ENCODE measurements at regions not wholly inside any gene's neighbourhood (a gene's known extent, or its start where the extent isn't known, plus 50 kb on each side); places are given as distances from the start of the nearest gene placed in this dataset.
A peak's percentile ranks its signal among the peaks of the same experiment; 100 is the strongest.

DNA sequence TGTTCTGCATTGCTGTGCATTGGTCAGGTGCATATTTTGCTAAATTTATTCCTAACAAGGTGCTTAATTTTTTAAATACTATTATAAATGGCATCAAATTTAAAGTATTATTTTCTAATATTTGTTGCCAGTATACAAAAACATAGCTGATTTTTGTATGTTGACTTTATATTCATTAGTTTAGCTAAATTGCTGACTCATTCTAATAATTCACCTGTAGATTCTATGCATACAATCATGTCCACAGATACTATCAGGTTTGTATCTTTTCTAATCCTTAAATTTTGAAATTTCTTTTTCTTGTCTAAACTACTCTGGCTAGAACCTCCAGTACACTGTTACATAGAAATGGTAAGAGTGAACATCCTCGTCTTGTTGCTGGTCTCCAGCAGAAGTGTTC lies 657.6 kb downstream of the CCDC171 start:
- DNase-seq (no peak), ATAC-seq (no peak)
- intact Hi-C loops (cut with DNase I, micrococcal nuclease), result no loop called here

DNA sequence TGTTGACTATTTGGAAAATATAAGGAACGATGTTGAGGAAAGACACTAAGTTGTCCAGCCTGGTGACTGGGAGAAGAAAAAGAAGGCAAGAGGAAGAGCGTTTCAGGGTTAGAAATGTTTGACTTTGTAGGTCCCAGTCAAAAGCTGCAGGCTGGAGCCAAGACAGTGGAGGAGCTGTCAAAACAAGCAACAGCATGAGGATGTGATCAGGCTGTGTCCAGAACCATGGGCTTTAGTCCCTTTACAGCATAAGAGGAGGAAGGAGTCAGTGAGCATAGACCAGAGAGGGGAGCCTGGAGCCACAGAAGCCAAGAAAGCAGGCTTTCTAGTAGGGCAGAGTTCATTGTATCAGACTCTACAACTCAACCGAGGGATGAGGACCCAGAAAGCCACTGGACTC lies 658.5 kb downstream of the BNC2 start:
- ATAC-seq, result no peak
- peak in 1 of 2 donors; percentile 8 for DNase-seq
- intact Hi-C loops (cut with DNase I, micrococcal nuclease), result no loop called here

DNA sequence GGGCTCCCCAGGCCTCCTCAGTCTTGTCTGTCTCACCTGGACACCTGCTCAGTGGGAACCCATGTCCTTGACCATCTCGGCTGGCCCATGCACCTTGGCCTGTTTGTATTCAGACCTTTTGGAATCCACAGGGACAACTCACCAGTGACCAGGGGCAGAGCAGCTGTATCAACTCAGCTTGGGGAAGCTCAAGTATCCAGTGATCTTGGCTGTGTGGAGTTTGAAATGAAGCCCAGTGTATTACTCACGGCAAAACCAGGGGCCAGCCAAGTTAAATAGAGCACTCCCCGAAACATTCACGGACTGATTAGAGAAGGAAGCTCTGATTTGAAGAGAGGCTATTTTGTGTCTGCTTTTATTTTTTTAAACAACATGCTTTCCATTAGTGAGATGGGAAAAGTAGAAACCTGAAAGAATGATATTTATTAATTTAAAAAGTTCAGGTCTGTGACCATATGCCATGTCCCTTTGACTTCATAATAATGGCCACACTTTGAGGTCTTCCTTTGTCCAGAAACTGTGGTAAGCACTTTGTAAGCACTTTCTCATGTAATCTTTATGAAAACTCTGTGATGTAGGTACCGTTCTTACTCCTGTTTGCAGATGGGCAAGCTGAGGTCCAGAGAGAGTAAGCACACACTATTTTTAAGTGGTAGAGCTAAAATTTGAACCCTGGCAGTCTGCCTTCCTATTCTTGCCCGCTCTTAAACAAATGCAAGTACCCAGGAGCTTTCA lies 656.5 kb downstream of the BNC2 start:
- ATAC-seq, result peak; percentile 76
- DNase-seq, result peak; percentile 17 to 51
- intact Hi-C loops (cut with DNase I, micrococcal nuclease), result no loop called here

DNA sequence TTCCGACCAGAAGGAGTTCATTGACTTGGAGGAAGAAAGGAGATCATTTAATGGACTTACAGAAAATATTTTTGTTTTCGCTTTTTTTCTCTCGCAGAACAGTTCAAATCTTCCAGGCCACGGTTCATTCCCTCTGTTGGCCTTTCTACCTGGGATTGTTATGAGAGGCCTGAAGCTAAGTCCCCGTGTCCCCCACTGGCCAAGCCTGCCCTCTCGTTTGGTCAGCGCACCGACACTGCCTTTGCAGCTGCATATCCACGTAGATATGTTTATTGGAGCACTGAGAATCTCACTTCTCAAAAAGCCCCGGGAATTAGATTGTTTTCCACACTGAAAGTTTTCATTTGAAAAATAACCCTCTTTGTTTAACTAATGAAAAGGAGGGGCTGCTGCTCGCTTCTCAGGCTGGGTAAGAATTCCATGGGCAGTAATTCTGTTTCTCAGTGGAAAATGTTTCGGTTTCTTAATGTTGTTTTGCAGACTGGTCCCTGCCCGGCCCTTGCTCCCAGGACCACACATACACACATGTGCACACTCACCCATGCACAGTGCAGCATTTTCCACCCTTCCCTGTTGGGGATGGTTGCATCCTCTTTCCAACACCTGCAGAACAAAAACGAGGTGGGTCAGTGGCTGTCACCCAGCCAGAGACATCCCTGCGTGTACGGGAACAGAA lies 655.7 kb downstream of the BNC2 start:
- DNase-seq, result no peak
- intact Hi-C loops (cut with DNase I, micrococcal nuclease), result no loop called here
- ATAC-seq, result no peak

DNA sequence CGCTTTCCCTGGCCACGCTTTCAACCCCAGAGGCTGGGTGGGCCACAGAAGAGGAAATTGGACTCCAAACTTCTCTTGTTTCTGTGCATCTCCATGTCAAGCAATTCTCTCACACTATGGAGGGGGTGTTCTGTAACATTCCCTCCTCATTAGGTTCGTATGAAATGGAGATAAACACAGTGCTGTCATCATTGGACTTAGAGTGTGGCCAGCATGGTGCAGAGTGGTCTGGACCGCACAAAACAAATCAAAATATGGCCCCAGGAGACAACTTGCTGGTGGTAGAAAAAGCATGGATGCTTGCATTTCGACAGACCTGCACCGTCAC lies 655.2 kb downstream of the BNC2 start:
- intact Hi-C loops (cut with DNase I, micrococcal nuclease), result no loop called here
- ATAC-seq, result no peak
- DNase-seq, result no peak

DNA sequence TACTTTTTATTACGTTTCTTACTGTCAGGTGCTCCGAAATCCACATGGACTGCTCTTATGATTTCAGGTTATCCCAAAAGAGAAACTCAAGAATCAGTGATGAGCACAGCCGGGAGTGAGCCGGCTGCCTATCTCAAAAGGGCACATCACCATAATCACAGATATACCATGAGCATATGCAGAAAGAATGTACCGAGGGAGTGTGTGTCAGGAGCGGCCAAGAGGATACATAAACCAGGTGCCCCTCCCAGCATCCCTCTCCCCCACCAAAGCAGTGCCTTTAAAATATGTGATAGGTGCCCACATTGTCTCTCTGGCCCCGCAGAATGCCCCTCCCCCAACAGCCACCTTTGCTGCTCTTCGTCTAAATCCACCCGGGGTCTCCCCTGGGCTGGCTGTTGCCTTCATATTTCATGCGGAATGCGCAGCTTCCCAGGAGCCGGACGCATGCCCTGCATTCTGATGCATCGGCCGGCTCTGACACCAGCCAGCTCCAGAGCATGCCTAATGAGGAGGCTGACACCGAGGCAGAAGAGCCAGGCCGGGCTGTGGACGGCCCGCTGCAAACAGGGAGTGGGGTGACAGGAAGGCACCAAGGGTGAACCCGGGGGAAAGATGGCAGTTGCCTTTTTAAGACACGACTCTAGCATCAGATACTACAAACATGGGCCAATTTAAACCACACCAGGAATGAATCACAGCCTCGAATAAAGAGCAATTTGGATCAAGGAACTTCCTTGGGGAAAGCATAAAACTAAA lies 652.3 kb downstream of the BNC2 start:
- ATAC-seq, result no peak
- intact Hi-C loops (cut with DNase I, micrococcal nuclease), result no loop called here
- no peak for DNase-seq

DNA sequence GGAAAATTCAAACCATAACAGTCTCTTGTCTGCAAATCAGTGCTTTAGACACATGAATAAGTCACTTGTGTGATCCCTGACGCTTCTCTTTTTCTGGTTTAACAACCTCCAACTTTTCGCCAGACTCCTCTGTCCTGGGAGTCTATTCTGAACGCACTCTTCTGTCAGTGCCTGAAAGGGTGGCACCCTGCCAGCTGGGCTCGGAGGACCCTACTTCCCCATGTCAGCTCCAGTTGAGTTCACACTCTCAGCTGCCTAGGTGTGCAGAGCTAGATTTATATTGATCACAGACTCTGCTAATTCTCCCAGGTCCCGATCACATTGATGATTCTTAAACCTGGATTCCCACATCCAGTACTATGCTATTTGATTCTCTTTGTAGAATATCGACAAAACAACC lies 649.1 kb downstream of the BNC2 start:
- intact Hi-C loops (cut with DNase I, micrococcal nuclease), result no loop called here
- peak in 1 of 2 donors; percentile 33 for DNase-seq
- ATAC-seq, result no peak

DNA sequence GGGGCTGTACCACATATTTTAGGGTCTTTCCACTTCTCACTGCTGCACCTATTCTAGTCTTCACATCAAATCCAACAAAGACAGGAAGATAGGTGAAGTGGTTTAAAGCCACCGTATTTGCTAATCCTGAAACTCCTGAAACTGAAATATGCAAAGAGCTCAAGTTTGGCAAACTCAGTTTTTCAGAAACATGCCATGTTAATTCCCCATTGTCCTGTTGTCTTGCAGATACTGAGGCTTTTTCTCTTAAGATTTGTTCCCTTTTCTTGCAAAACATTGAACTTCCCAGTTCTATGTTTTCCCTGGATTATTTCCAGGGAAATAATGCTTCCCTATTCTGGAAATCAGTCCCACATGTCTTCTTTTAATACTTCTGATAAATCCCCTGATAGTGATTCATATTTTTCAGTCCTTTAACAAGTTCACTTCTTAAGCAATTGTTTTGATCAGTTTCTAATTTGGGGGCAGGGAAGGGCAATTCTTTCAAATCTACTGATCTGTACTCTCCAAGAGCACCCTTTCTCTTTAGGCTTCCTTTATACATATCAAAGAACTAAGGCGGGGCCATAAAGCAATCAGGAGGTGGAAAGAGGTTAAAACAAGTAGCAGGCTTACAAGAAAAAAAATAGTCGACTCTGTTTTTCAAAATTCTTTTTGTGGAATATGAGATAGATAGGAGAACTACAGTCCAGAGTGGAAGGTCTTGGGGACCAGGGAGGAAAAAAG lies 648.5 kb downstream of the BNC2 start:
- ATAC-seq (peak; percentile 76), DNase-seq (no peak)
- intact Hi-C loops (cut with DNase I, micrococcal nuclease), result no loop called here

DNA sequence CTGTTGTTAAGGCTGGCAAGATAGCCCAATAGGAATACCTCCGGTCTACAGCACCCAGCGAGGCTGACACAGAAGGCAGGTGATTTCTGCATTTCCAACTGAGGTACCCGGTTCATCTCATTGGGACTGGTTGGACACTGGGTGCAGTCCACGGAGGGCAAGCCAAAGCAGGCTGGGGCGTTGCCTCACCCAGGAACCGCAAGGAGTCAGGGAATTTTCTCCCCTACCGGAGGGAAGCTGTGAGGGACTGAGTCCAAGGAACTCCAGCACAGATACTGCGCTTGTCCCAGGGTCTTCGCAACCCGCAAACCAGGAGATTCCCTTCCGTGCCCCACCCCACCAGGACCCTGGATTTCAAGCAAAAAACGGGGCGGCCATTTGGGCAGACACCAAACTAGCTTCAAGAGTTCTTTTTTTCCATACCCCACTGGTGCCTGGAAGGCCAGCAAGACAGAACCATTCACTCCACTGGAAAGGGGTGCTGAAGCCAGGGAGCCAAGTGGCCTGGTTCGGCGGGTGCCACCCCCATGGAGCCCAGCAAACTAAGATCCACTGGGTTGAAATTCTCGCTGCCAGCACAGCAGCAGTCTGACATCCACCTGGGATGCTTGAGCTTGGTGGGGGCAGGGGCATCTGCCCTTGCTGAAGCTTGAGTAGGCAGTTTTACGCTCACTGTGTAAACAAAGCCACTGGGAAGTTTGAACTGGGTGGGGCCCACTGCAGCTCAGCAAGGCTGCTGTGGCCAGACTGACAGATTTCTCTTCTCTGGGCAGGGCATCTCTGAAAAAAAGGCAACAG lies 647.2 kb downstream of the BNC2 start:
- intact Hi-C loops (cut with DNase I, micrococcal nuclease), result no loop called here
- ATAC-seq (peak; percentile 96), DNase-seq (peak; percentile 75 to 80)

DNA sequence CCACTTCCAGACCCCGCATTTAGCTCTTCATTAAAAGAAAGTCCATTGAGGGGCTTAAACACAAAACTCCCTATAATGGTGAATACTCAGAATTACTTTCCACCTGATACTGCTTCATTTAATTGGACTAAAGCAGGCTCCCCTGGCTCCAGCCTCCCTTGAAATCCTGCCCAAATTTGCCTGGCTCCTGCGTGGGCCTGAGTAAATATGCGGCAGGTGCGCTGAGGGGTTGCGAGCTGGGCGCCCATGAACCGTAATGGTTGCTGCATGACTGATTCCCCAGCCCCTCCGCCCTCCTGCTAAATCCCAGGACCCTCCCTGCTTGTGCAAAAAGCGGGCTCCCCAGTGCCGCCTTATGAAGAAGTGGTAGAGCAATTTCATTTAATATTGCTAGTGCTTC lies 639.7 kb downstream of the BNC2 start:
- intact Hi-C loops (cut with DNase I, micrococcal nuclease), result no loop called here
- ATAC-seq, result no peak
- no peak for DNase-seq

DNA sequence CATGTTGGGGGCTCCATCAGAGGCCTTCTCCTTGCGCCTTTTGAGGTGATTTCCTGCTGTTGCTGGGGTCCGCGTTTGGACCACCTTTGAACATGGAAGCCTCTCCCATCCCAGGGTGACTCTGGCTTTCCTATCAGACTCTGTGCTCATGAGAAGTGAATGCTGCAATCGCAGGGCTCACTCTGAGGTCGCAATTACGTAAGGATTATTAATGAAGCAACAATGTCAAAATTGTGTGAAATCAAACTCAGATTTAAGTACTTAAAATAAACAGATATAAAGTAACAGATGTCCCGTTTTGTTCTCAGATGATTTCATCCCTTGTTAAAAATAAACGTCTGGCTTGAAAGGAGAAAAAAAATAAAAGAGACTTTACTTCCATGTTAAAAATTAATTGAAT lies 634.2 kb downstream of the BNC2 start:
- DNase-seq (no peak), ATAC-seq (no peak)
- intact Hi-C loops (cut with DNase I, micrococcal nuclease), result no loop called here

DNA sequence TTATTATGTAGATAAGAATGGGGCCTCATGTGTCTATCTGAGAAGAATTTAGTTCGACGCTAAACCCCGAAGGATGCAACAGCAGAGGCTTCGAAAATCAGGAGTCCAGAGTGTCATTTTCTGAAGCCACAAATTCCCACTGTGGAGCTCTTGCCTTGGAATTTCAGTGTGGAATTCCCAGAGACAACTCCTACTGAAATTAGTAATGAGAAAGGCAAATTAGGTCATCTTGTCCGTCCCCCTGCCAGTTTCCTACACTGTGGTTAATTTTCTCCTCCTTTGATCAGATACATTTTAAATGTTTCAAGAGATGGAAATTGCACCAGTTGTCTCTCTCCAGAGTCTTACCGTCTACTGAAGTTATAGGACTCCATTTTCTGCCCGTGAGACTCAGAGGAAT lies 633.6 kb downstream of the BNC2 start:
- ATAC-seq (no peak), DNase-seq (no peak)
- intact Hi-C loops (cut with DNase I, micrococcal nuclease), result no loop called here

DNA sequence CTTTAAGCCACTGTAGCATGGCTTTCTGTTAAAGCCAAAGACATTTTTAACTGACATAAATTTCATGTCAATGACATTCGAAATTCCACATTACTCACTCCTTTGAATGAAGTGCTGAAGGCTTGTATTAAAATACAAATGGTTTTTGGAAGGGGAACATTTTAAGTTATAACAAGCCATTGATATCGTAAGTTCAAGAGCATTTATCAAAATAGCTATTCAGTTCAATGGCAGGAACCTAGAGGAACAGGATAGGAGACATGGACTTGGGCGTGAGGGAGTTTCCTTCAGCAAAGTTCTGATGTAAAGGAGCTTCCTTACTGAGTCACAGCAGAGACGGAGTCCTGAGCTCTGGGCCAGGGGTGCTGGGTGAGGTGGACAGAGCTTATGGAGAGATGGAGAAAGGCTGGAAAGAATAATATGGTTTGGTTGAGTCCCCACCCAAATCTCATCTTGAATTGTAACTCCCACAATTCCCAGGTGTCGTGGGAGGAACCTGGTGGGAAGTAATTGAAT lies 631.8 kb downstream of the BNC2 start:
- ATAC-seq (no peak), DNase-seq (no peak)
- intact Hi-C loops (cut with DNase I, micrococcal nuclease), result no loop called here

DNA sequence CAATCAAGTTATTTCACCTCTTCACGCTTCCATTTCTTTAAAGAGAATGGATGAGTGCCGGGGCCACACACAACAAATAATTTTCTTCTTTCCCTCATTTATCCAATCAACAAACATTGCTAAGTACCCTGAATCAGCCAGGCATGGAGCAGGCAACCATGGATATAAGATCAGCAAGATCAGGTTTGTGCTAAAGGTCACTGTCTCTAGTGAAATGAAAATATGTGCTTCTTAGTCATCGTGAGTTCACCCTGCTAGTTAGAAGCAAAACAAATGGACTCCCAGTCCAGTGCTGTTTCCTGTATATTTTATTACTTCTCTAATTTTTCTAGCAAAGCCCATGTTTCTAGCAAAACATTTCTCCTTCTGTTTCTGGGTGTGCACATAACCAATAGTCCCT lies 629.2 kb downstream of the BNC2 start:
- intact Hi-C loops (cut with DNase I, micrococcal nuclease), result no loop called here

DNA sequence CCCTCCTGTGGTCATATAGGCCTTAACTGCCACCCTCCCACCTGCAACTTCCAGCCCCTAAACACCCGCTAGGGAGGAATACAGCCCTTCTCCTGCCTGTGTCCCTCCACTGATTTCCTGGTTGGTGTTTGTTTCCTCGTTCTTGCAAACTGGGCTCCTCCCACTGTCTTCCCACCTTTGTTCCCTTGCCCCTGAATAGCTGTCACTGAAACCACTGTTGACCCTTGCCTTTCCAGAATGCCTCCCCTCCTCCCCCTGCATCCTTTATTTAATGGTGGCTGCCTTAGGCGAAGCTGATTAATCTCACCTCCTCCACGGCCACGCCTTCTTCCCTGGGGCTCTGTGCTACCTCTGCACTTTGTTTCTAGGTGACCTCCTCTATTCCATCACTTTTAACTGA lies 626.7 kb downstream of the BNC2 start:
- ATAC-seq, result peak; percentile 92
- DNase-seq, result peak in 1 of 2 donors; percentile 13
- intact Hi-C loops (cut with DNase I, micrococcal nuclease), result no loop called here

More for the DNA sequence above, 629.2 kb downstream of the BNC2 start:
- ATAC-seq, result no peak
- no peak for DNase-seq

DNA sequence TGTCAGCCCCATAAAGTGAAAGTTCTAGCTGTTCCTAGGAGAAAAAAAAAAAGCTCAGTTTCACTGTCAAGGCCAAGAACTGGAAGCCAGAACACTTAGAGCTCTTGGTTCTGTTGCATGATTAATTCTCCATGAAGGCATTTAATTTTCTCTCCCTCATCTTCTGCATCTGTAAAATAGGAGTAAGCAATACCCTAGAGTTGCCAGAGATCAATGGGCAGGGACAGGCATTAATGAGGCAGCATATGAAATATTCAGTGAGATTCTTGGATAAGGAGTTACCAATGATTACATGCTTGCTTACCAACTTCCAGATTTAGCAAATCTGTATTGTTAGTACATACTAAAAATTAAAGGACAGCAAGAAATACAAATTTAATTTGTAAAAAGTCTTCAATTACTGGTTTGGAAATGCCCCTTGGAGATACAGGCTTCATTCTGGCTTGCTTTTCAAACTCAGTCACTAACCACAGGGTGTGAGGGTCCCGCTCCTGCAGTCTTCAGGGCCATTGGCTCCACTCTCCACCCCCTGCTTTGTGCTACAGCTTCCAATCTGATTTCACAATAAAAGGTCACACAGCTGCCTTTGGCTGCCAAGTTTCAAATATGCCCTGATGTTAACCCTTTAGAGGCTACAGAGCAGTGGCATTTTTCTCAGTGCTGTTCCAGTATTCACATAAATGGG lies 624.6 kb downstream of the BNC2 start:
- no peak for ATAC-seq

DNA sequence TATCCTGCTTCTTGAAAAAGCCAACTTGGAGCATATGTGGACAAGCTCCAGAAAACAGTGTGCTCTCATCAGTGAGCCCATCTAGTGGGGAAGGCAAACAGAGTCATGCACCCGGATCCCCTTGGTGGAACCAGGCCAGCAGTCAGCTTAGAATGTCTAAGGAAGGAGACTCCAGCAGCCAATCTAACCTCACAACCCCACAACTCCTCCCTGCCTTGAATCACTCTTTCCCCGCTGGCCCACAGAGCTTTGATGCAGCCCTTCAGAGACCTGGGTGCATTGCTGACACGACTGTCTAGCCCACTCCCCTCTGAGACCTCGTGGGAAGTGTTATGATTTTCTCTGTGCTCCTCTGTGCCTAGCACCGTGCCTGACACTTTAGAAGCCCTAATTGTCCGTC lies 623.7 kb downstream of the BNC2 start:
- intact Hi-C loops (cut with DNase I, micrococcal nuclease), result no loop called here
- DNase-seq, result no peak
- ATAC-seq, result no peak

More for the DNA sequence above, 624.6 kb downstream of the BNC2 start:
- DNase-seq, result no peak
- intact Hi-C loops (cut with DNase I, micrococcal nuclease), result no loop called here

Data from left colon (tissue), 2 donors.